ENCODE measurements at regions not wholly inside any gene's neighbourhood (a gene's known extent, or its start where the extent isn't known, plus 50 kb on each side); places are given as distances from the start of the nearest gene placed in this dataset.

DNA sequence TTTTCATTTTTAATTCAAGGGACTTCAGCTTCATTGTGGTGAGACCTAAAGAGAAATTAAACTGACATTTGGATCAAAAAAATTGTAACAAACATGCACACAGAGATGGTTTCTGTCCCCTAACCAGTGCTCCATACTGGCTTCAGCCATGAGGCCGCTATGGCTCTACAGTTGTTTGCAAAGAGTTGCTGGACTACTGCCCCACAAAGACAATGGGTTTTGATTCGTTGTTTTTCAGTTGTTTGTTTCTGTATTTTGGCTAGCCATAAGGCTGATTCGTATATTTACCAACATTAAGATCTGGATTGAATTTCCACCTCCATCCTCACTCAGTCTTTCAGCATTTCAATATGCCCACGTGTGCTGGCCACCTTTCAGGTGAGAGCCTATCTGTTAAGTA is 163.7 kb upstream of the KIF2A start:
- Histone ChIP-seq H4K91ac (replicated peaks; ENCODE audit: insufficient read length, low read length) (no peak overlapping the region), H2BK12ac (ENCODE audit: low read depth, low read length) (no peak overlapping the region), H3K79me2 (ENCODE audit: control insufficient read depth in 1 of 2, insufficient read depth in 2 of 2, low read length in 2 of 2) (no peaks in the 10 kb centered on the region), H3K18ac (ENCODE audit: extremely low read depth, low read length) (peak overlapping the region; percentile 40; the same call in 1 of the 2 replicates), H2BK20ac (ENCODE audit: low read length) (no peak overlapping the region), H4K5ac (ENCODE audit: insufficient read length, low read depth, low read length) (no peak overlapping the region), H3K27me3 (replicated peaks in 1 of 4; ENCODE audit: control insufficient read depth in 3 of 4, extremely low read depth in 1 of 4, insufficient read depth in 3 of 4, low read length in 3 of 4) (no peaks in the 10 kb centered on the region), H4K8ac (ENCODE audit: extremely low read depth, insufficient read depth, low read length) (no peak overlapping the region), H3K23me2 (ENCODE audit: low read depth, low read length) (no peaks in the 10 kb centered on the region; the same call in 1 of the 2 replicates), H2BK15ac (ENCODE audit: low read length) (no peak overlapping the region), H3K9me3 (ENCODE audit: insufficient read depth in 2 of 2, low read depth in 1 of 2, low read length in 1 of 2) (peaks cover 0 to 3% of the 10 kb centered on the region in 2 experiments; a peak in 1 of 4 replicates), H2AFZ (ENCODE audit: low read length) (no peak overlapping the region), H3K56ac (replicated peaks; ENCODE audit: insufficient read length, low read depth, low read length) (no peak overlapping the region), H3K4me3 (ENCODE audit: extremely low read depth in 1 of 4, insufficient read depth in 2 of 4, low read depth in 3 of 4, low read length in 4 of 4) (no peak overlapping the region), H2BK5ac (ENCODE audit: low read depth, low read length) (no peak overlapping the region), H2AK5ac (ENCODE audit: low read depth, low read length) (no peak overlapping the region), H3K27ac (ENCODE audit: low read depth, low read length) (no peak overlapping the region), H3K4me1 (replicated peaks in 1 of 4; ENCODE audit: control insufficient read depth in 3 of 4, insufficient read depth in 4 of 4, low read length in 3 of 4) (peaks cover 0 to 11% (median 7%) of the 10 kb centered on the region in 4 experiments; a peak in 4 of 7 replicates), H3K4ac (replicated peaks; ENCODE audit: insufficient read length, low read depth, low read length) (no peak overlapping the region), H2BK120ac (replicated peaks; ENCODE audit: low read depth, low read length) (no peak overlapping the region), H3K14ac (ENCODE audit: insufficient read length) (no peak overlapping the region), H3K79me1 (ENCODE audit: low read depth, low read length) (no peaks in the 10 kb centered on the region), H3K23ac (ENCODE audit: insufficient read length) (no peak overlapping the region), H3K9ac (replicated peaks in 1 of 4; ENCODE audit: extremely low read depth in 1 of 4, low read depth in 3 of 4, low read length in 3 of 4) (no peak overlapping the region), H3K4me2 (ENCODE audit: insufficient read depth in 1 of 2, low read depth in 2 of 2, low read length in 2 of 2) (no peak overlapping the region), H4K20me1 (replicated peaks in 1 of 2; ENCODE audit: control insufficient read depth in 1 of 2, insufficient read depth in 2 of 2, low read length in 2 of 2) (no peaks in the 10 kb centered on the region), H3K36me3 (ENCODE audit: control insufficient read depth in 2 of 4, insufficient read depth in 4 of 4, low read length in 3 of 4) (no peaks in the 10 kb centered on the region)
- TF ChIP-seq HDAC2 (IDR thresholded peaks at IDR 0.05; ENCODE audit: borderline replicate concordance in 1 of 2, low read depth in 2 of 2, low read length in 2 of 2) (no peak), BRCA1 (IDR thresholded peaks at IDR 0.05; ENCODE audit: low read depth, low read length) (no peak), SAP30 (IDR thresholded peaks at IDR 0.05; ENCODE audit: insufficient read depth, insufficient replicate concordance, low read length) (no peak), TAF7 (optimal IDR thresholded peaks at IDR 0.05; ENCODE audit: borderline replicate concordance, low read depth, low read length) (no peak), POLR2AphosphoS5 (IDR thresholded peaks at IDR 0.05; ENCODE audit: low read depth, low read length) (no peak), MAFK (IDR thresholded peaks at IDR 0.05; ENCODE audit: low read depth, low read length) (no peak), RBBP5 (IDR thresholded peaks at IDR 0.05; ENCODE audit: borderline replicate concordance, low read depth, low read length) (no peak), SP4 (IDR thresholded peaks at IDR 0.05; ENCODE audit: low read length) (no peak), SIN3A (conservative IDR thresholded peaks at IDR 0.05 in 1 of 2, IDR thresholded peaks at IDR 0.05 in 1 of 2; ENCODE audit: low read depth in 1 of 2, low read length in 2 of 2) (no peak)
- FAIRE-seq (no peak), DNase-seq (ENCODE audit: low read depth in 1 of 2, low spot score in 2 of 2) (no peak)
- WGBS, 2 experiments (ENCODE audit: extremely low coverage in 1 of 2, insufficient coverage in 1 of 2, insufficient read length in 1 of 2, insufficient replicate concordance in 2 of 2, low coverage in 1 of 2, low lambda C conversion rate in 2 of 2, missing lambda C conversion rate in 1 of 2): 56% methylated on average over 4 of the region's 4 CpGs; no CpG with 5 or more reads in 1 of the 2 experiments
- CTCF ChIA-PET (ENCODE audit: partially characterized antibody): interaction anchor here (0.7 to 1.8 kb wide), 11 partner anchors 13 to 483 kb away, joined by 3 to 6 read pairs (median 4); no protein-coding TSS in a partner anchor
- POLR2A ChIA-PET (ENCODE audit: partially characterized antibody): no interaction called here
